EL (cell line): ENCODE measurements at regions not wholly inside any gene's neighbourhood (a gene's known extent, or its start where the extent isn't known, plus 50 kb on each side); places are given as distances from the start of the nearest gene placed in this dataset.

ENCODE experiments used
- DNase-seq: peaks from one replicate; pipeline ENCODE4 v3.0.0-alpha.2; 2016

- no peak for DNase-seq
These were observed 1177.8 kb downstream of the NLGN4Y start for GRCh38 chrY:15702131-15702530.

GRCh38 chrY:15704906-15705305 lies 1180.6 kb downstream of the NLGN4Y start:
- DNase-seq: no peak

- no peak for DNase-seq
These were observed 1225.5 kb downstream of the NLGN4Y start for GRCh38 chrY:15749533-15750433.

- no peak for DNase-seq
These were observed 1226.7 kb downstream of the NLGN4Y start for GRCh38 chrY:15751001-15751400.

- no peak for DNase-seq
These were observed 1231.9 kb downstream of the NLGN4Y start for GRCh38 chrY:15756266-15756665.

- DNase-seq: no peak
These were observed 1249.2 kb downstream of the NLGN4Y start for GRCh38 chrY:15773579-15773978.

- no peak for DNase-seq
These were observed 1251.6 kb downstream of the NLGN4Y start for GRCh38 chrY:15775880-15776279.

GRCh38 chrY:15779891-15780290 lies 1255.6 kb downstream of the NLGN4Y start:
- DNase-seq: no peak

- no peak for DNase-seq
These were observed 1275.7 kb downstream of the NLGN4Y start for GRCh38 chrY:15800021-15800420.

- no peak for DNase-seq
These were observed 1281.7 kb downstream of the NLGN4Y start for GRCh38 chrY:15805985-15806384.

- no peak for DNase-seq
These were observed 1289.9 kb downstream of the NLGN4Y start for GRCh38 chrY:15814241-15814640.
